Stimulated activated CD4-positive, alpha-beta T cell treated with anti-CD3 and anti-CD28 coated beads, Interleukin-1b, Interleukin-23, amount 100 ng/mL, for 48 hours (primary cell): ENCODE measurements at regions not wholly inside any gene's neighbourhood (a gene's known extent, or its start where the extent isn't known, plus 50 kb on each side); places are given as distances from the start of the nearest gene placed in this dataset.
"Not testable (repeated sequence)": the region's sequence is repeated elsewhere in the genome, so short reads cannot be mapped to it uniquely, and the experiment has no call there.

ENCODE experiments used
- DNase-seq: peaks from one replicate; pipeline ENCODE4 v3.0.0-alpha.2; 2020

DNA sequence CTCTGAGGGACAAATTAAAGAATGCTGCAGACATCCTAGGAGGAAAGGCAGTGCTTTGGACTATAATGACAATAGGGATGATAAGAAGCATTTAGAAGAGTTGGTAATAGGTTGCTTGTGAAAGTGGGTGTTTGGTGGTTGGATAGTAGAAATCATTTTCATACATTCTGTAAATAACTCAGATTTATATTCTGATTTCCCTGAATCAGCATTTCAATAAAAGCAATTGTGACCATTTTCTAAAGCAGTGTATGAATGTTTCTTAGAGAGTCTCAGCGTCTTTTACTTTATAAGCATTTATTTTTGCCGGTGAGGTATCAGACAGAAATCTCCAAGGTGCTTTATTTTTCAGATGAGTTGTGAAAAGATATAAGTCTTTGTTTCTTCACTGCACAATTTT is 1099.0 kb upstream of the LRRTM1 start:
- DNase-seq: no peak

DNA sequence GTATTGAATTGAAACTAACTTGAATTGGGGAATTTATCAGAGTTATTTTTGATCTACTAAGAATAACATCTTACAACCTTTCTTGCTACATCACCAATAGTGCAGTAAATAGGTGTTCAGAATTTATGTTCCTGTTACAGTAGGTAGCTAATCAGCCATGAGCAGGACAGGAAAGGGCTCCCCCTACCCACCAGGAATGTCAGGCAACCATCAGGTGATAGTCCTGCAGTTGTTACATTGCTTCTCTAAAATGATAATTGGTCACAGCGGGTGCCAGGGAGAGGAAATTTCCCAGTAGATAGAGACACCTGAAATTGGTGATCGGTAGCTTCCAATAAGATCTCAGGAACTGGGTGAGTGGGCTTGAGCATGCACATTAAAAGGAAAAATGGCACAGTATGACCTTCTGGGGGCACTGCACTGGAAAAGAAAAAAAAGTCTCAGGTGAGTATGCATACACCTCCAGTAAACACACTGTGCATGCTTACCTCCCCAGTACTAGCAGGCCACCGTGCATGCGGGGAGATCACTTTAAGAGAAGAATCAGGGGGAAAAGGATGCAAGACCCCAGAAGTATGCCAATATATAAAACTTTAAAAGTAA is 1092.0 kb upstream of the LRRTM1 start:
- DNase-seq: no peak

DNA sequence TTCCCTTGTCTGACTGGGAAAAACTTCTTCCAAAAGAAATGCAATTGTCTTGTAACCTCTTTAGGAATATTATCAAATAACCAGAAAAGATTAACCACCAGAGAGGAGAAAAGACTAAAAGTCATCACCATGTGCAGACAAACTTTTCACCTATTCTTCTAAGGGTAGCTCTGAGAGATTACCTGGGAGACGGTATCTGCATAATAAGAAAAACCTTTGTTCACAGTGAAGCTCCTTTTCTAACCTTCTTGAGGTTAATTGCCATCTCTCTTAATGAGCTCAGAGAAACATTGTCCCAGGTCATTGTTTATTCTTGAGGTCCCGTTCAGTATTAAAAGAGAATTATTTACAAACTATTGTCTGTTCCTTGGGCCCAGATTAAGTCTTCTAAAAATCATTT is 1091.2 kb upstream of the LRRTM1 start:
- DNase-seq: no peak

DNA sequence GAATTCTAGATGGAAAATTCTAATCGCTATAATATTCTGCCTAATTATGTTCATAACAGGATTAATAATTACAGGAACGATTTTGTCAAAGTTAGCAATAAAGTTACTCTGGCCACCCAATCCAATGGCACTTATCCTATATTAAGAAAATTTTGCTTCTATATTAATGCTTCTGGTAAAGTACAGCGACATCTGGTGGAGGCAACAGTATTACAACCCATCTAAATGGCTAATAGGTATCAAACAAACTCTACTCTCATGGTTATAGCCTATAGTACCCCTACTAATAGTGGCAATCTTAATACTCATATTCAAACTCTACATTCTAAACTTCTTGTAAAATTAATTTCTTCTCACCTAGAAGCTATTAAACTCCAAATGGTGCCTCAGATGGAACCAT is 1084.7 kb upstream of the LRRTM1 start:
- DNase-seq: no peak

- no peak for DNase-seq
These were observed 1059.2 kb upstream of the LRRTM1 start for GRCh38 chr2:81363800-81364199.

GRCh38 chr2:81362468-81362867 is 1057.9 kb upstream of the LRRTM1 start:
- DNase-seq: not testable (repeated sequence)

DNA sequence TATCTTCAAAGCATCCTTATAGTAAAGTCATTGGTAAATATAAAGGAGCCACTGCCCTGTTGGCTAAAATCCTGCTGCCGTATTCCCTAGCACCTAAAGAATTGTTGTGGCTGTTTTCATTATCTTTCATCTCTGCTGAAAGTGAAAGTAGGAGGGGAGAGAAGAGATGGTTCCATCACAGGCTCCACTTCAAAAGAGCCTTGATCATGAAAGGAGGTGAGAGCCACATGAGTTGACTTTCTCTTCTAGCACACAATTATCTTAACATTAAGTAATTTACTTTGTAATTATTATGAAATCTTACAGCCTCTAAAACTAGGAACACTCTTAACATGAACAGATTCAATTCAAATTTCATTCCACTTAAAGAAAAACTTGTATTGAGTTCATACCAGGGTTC is 1050.9 kb upstream of the LRRTM1 start:
- no peak for DNase-seq

- no peak for DNase-seq
These were observed 1029.5 kb upstream of the LRRTM1 start for GRCh38 chr2:81334046-81334445.

DNA sequence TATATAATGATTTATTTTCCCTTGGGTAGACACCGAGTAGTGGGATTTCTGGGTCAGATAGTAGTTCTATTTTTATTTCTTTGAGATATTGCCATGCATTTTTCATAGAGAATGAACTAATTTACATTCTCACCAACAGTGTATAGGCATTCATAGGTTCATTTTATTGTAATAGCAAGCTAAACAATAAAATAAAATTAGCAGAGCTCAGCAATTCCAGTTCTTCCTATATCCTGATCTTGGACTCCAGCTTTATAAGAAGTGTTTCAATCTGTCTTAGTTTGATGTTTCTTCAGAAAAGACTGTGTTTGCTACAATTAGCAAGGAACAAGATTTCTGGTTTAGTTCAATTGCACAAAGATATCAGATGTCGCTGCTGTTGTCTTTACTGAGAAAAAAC is 1024.4 kb upstream of the LRRTM1 start:
- no peak for DNase-seq

- no peak for DNase-seq
These were observed 1023.4 kb upstream of the LRRTM1 start for GRCh38 chr2:81327911-81328310.

DNA sequence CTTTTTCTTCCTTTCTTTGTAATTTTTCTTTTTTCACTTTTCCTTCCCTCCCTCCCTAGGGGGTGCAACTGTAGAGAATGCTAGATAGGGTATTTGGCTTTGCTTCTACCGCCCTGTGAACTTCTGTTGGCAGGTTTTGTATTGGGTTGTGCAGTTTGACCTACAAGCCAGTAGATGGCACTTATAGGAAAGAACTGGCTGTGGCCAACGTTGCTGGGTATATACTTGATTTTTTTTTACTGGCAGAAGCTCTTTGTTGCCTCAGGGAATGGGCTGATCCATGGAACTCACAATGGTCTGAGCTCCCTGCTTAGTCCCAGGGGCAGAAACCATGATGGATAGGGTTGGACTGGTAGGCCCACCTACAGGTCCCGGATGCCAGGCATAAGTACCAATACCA is 1019.5 kb upstream of the LRRTM1 start:
- DNase-seq: no peak

GRCh38 chr2:81304154-81304830 is 999.7 kb upstream of the LRRTM1 start:
- no peak for DNase-seq

- no peak for DNase-seq
These were observed 998.8 kb upstream of the LRRTM1 start for GRCh38 chr2:81303321-81303720.

- DNase-seq: no peak
These were observed 995.3 kb upstream of the LRRTM1 start for GRCh38 chr2:81299841-81300240.

- no peak for DNase-seq
These were observed 986.3 kb upstream of the LRRTM1 start for GRCh38 chr2:81290846-81291245.

- DNase-seq: no peak
These were observed 978.5 kb upstream of the LRRTM1 start for GRCh38 chr2:81283081-81283480.

DNA sequence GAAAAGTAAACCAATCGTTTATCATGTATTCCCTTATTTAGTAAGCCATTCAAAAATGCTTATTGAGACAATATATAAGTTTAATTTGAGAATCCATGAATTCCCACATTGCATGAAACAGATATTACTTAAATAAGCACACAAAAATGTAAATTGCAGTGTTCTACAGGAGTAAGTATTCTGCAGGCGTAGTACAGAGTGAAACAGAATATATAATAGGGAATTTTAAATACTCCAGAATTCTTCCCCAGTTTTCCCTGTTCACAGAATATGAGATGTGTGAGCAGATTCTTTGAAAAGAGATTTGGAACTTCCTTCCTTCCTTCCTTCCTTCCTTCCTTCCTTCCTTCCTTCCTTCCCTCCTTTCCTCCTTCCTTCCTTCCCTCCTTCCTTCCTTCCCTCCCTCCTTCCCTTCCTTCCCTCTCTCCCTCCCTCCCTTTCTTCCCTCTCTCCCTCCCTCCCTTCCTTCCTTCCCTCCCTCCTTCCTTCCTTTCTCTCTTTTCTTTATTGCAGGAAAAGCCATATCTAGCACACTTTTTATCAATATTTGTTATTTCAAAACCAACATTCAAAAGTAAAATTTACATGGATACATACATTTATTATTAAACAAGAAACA is 977.7 kb upstream of the LRRTM1 start:
- DNase-seq: no peak

GRCh38 chr2:81276595-81276994 is 972.0 kb upstream of the LRRTM1 start:
- DNase-seq: no peak

DNA sequence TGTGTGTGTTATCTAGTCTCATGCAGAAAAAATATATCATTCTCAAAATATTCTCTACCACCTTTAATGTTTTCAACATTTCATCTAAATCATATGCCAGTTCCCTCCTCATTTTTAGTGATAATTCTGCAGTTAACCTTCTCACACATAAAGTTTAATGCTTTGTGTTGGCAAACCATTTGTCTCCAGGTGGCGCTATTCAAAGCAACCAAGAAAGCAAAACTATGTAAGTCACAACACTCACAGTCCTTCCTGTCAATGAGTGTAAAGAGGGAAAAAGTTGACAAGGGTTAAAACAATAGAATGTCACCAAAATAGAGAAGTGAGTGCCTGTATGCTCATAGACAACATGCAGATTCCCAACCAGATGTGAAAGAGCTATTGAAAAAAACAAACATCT is 961.6 kb upstream of the LRRTM1 start:
- DNase-seq: no peak

- DNase-seq: no peak
These were observed 959.4 kb upstream of the LRRTM1 start for GRCh38 chr2:81263989-81264388.

DNA sequence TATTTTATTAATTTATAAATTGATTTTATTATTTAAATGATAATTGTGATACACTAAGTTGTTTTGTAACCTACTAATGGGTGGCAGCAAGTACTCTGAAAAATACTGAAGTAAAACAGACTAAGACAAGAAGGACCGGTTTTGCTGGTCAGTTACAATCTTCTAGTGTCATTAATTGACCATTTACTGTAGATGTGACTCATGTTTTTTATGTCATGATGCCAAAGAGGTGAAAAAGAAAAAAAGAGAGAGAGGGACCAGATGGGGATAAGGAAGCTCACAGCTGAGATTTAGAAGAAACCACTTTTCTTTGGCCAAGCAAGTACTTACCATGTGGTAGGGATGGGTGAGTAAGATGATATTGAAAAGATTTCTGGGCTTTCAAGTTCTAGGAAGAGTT is 955.8 kb upstream of the LRRTM1 start:
- DNase-seq: no peak

GRCh38 chr2:81250270-81250669 is 945.7 kb upstream of the LRRTM1 start:
- no peak for DNase-seq

DNA sequence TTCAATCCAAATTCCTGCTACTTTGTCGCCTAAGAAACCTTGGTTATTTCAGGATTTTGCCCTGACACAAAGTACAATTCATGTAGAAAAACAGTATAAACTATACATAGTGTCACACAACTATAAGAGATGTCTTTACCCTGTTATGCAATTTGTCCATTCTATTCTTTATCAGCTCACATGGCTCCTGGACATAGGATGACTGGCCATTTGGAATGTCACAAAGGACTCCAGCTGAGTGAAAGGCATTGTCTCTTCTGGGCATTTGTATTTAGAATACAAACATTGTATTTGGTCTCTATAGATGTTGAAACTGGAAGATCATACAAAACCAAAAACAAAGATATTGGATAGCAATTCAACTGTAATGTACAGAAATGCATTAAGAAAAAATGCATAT is 944.6 kb upstream of the LRRTM1 start:
- no peak for DNase-seq

DNA sequence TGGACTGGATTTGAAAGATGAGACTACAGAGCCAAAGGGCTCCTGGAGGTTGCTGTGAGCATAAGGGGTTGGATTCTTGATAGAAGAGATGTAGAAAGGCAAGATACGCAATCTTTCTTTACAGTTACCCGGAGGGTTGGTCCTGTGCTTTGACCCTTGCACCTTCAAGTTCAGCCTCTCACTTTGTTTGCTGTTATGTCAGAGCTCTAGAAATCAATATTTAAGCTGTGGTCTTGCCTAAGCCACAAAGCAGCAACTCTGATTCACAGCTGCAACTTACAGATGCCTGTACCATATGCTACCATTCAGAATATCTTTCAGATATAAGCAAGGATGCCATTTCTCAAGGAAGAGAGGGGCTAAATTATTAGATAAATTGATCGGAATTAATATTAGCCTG is 943.1 kb upstream of the LRRTM1 start:
- DNase-seq: no peak

- DNase-seq: no peak
These were observed 937.9 kb upstream of the LRRTM1 start for GRCh38 chr2:81242501-81242900.
